SK-N-SH (cell line): ENCODE measurements at regions not wholly inside any gene's neighbourhood (a gene's known extent, or its start where the extent isn't known, plus 50 kb on each side); places are given as distances from the start of the nearest gene placed in this dataset.

Source experiments
- CTCF ChIA-PET: fragments of 300-600, 350-600 bp; formaldehyde crosslinking; extraction: SDS; loops from one replicate; lab custom pipeline; 2021; lab: Yijun Ruan, JAX
- POLR2A ChIA-PET: fragments of 350-600 bp; sonication (Branson Sonifier 250); formaldehyde crosslinking; extraction: SDS; loops from one replicate; lab custom pipeline; 2020; ENCODE audit warnings: antibody characterized with exemption, inconsistent platforms; lab: Yijun Ruan, JAX
- DNase-seq: peaks from one replicate; pipeline ENCODE4 v3.0.0; 2012
- H2AFZ ChIP-seq: fragments of 200-600 bp; sonication (generic); 2 replicates; pipeline ENCODE4 v1.8.1; 2016; ENCODE audit warnings: antibody characterized with exemption, mild to moderate bottlenecking, low read depth
- H3F3A ChIP-seq: fragments of 200-600 bp; sonication (generic); replicated peaks from 2 replicates; pipeline ENCODE3; 2016; ENCODE audit warnings: antibody characterized with exemption, mild to moderate bottlenecking; ENCODE audit not compliant: insufficient read depth
- H3K27ac ChIP-seq, 2 experiments: fragments of 200-500 bp in 1 of 2; fragments of 200-600 bp in 1 of 2; sonication (Bioruptor generic) in 1 of 2; sonication (generic), shearing (Covaris generic) in 1 of 2; 2 replicates each; pipeline versions ENCODE4 v1.5.1 to v1.6.1; 2014 to 2016; ENCODE audit warnings: low read depth in 2 of 2, inconsistent platforms in 1 of 2, low read length in 1 of 2, mild to moderate bottlenecking in 1 of 2, mixed read lengths in 1 of 2
- H3K27me3 ChIP-seq: fragments of 200-600 bp; sonication (generic), shearing (Covaris generic); 2 replicates; pipeline ENCODE4 v1.6.1; 2016; ENCODE audit warnings: mixed run types; ENCODE audit not compliant: insufficient read depth
- H3K36me3 ChIP-seq, 2 experiments: fragments of 200-500 bp in 1 of 2; fragments of 200-600 bp in 1 of 2; sonication (Bioruptor generic) in 1 of 2; sonication (generic) in 1 of 2; replicated peaks in 1 of 2; 2 replicates each; pipeline versions ENCODE3 to v1.5.1; 2014 to 2016; ENCODE audit warnings: low read length in 1 of 2, mild to moderate bottlenecking in 1 of 2; ENCODE audit not compliant: insufficient read depth in 2 of 2, control insufficient read depth in 1 of 2
- H3K4me1 ChIP-seq, 2 experiments: fragments of 200-500 bp in 1 of 2; fragments of 200-600 bp in 1 of 2; sonication (Bioruptor generic) in 1 of 2; sonication (generic), shearing (Covaris generic) in 1 of 2; 2 replicates each; pipeline versions ENCODE4 v1.5.1 to v1.6.1; 2014 to 2016; ENCODE audit warnings: low read depth in 1 of 2, low read length in 1 of 2, mixed run types in 1 of 2; ENCODE audit not compliant: insufficient read depth in 2 of 2, control insufficient read depth in 1 of 2
- H3K4me2 ChIP-seq: fragments of 200-600 bp; sonication (generic), shearing (Covaris generic); 2 replicates; pipeline ENCODE4 v1.6.1; 2017; ENCODE audit warnings: mixed run types
- H3K4me3 ChIP-seq, 2 experiments: fragments of 200-500 bp in 1 of 2; fragments of 200-600 bp in 1 of 2; sonication (Bioruptor generic) in 1 of 2; sonication (generic), shearing (Covaris generic) in 1 of 2; 2 replicates each; pipeline versions ENCODE4 v1.5.1 to v1.8.1; 2014 to 2016; ENCODE audit warnings: low read depth in 2 of 2, inconsistent platforms in 1 of 2, low read length in 1 of 2, mild to moderate bottlenecking in 1 of 2, mixed read lengths in 1 of 2, moderate library complexity in 1 of 2
- H3K79me2 ChIP-seq: fragments of 200-600 bp; sonication (generic); 2 replicates; pipeline ENCODE4 v1.8.1; 2017; ENCODE audit warnings: mild to moderate bottlenecking; ENCODE audit not compliant: insufficient read depth
- H3K9ac ChIP-seq: fragments of 200-600 bp; sonication (generic); 2 replicates; pipeline ENCODE4 v1.6.1; 2017; ENCODE audit warnings: mixed run types
- H3K9me2 ChIP-seq: fragments of 200-600 bp; sonication (generic); 2 replicates; pipeline ENCODE4 v1.6.1; 2017; ENCODE audit warnings: mixed run types
- H3K9me3 ChIP-seq: fragments of 200-600 bp; sonication (generic); 2 replicates; pipeline ENCODE4 v1.6.1; 2017; ENCODE audit warnings: mixed run types, mild to moderate bottlenecking, moderate library complexity
- H4K20me1 ChIP-seq: fragments of 200-600 bp; sonication (generic); 2 replicates; pipeline ENCODE4 v1.6.1; 2017; ENCODE audit warnings: mild to moderate bottlenecking, mixed run types; ENCODE audit not compliant: insufficient read depth
- CHD2 ChIP-seq: fragments of 150-350 bp; IDR thresholded peaks from 2 replicates; pipeline ENCODE4 v1.6.1; 2018; ENCODE audit warnings: low read length; ENCODE audit not compliant: partially characterized antibody
- FOSL2 ChIP-seq: IDR thresholded peaks from 2 replicates; pipeline ENCODE4 v1.4.0; 2012; ENCODE audit warnings: low read depth, mild to moderate bottlenecking, moderate library complexity, borderline replicate concordance
- FOXJ3 ChIP-seq: sonication (generic); formaldehyde crosslinking; IDR thresholded peaks from 2 replicates; pipeline ENCODE4 v1.5.1; 2020; ENCODE audit warnings: mild to moderate bottlenecking, missing genetic modification reagents
- GABPA ChIP-seq: IDR thresholded peaks from 2 replicates; pipeline ENCODE4 v1.4.0; 2012; ENCODE audit warnings: low read depth, mild to moderate bottlenecking
- JUND ChIP-seq: IDR thresholded peaks from 2 replicates; pipeline ENCODE4 v1.4.0; 2012
- MEF2A ChIP-seq: IDR thresholded peaks from 2 replicates; pipeline ENCODE4 v1.4.0; 2012; ENCODE audit warnings: low read depth, borderline replicate concordance
- MXI1 ChIP-seq: IDR thresholded peaks from 2 replicates; pipeline ENCODE4 v1.6.1; 2012; ENCODE audit warnings: mild to moderate bottlenecking, low read depth, low read length, improper control_type of control experiment
- POLR2AphosphoS5 ChIP-seq: IDR thresholded peaks from 2 replicates; pipeline ENCODE4 v1.6.1; 2012; ENCODE audit warnings: low read depth, low read length
- RAD21 ChIP-seq: IDR thresholded peaks from 2 replicates; pipeline ENCODE4 v1.6.1; 2012; ENCODE audit warnings: mild to moderate bottlenecking, low read length
- RCOR1 ChIP-seq: fragments of 150-350 bp; IDR thresholded peaks from 2 replicates; pipeline ENCODE4 v1.6.1; 2017; ENCODE audit warnings: antibody characterized with exemption, low read length
- REST ChIP-seq: IDR thresholded peaks from 2 replicates; pipeline ENCODE4 v1.6.1; 2012; ENCODE audit warnings: mild to moderate bottlenecking, low read depth, low read length, moderate library complexity
- RFX5 ChIP-seq: IDR thresholded peaks from 2 replicates; pipeline ENCODE4 v1.6.1; 2012; ENCODE audit warnings: mild to moderate bottlenecking, improper control_type of control experiment, low read length
- SIN3A ChIP-seq: IDR thresholded peaks from 2 replicates; pipeline ENCODE4 v1.6.1; 2012; ENCODE audit warnings: low read depth, mild to moderate bottlenecking, low read length, moderate library complexity, borderline replicate concordance
- SMC3 ChIP-seq: IDR thresholded peaks from 2 replicates; pipeline ENCODE4 v1.6.1; 2012; ENCODE audit warnings: low read depth, low read length, improper control_type of control experiment
- TCF12 ChIP-seq: IDR thresholded peaks from 2 replicates; pipeline ENCODE4 v1.4.0; 2012
- TEAD4 ChIP-seq: IDR thresholded peaks from 2 replicates; pipeline ENCODE4 v1.4.0; 2012; ENCODE audit warnings: mild to moderate bottlenecking, borderline replicate concordance; ENCODE audit not compliant: insufficient read depth
- ZBTB33 ChIP-seq: IDR thresholded peaks from 2 replicates; pipeline ENCODE4 v1.4.0; 2012; ENCODE audit warnings: low read depth, borderline replicate concordance
- WGBS: methylation state at CpG from one replicate; pipeline ENCODE4 v1.1.6; 2017; ENCODE audit warnings: low lambda C conversion rate; 5-methylcytosine and 5-hydroxymethylcytosine counted together
- TF ChIP-seq, protein P1 (sequence below): fragments of 150-350 bp; IDR thresholded peaks from 2 replicates; pipeline ENCODE4 v1.6.1; 2016; ENCODE audit warnings: mild to moderate bottlenecking, low read depth, low read length
- TF ChIP-seq, protein P2 (sequence below): IDR thresholded peaks from 2 replicates; pipeline ENCODE4 v1.4.0; 2012; ENCODE audit warnings: low read depth, borderline replicate concordance
- TF ChIP-seq, protein P3 (sequence below): fragments of 150-350 bp; IDR thresholded peaks from 2 replicates; pipeline ENCODE4 v1.6.1; 2017; ENCODE audit warnings: antibody characterized with exemption, low read length, low read depth, borderline replicate concordance

DNA sequence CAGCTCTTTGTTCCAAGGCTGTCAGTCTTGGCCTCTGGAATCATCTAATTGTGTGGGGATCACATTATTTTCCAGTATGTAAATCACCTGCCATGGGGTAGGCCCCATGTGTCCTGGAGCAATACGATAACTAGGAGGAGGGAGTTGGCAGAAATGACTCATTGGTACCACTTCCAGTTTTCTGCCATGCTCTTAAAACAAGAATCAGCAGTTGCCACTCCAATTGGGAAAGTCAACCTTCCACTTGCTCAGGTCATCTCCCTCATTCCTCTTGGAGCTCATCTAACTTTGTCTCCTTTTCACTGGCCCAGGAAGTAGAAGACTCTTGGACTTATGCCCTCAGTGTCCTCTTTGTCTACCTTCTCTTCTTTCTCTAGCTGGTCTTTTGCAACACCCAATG lies 487.0 kb downstream of the SLC4A3 start:
- Histone ChIP-seq H3K4me2 (no peak overlapping the region), H3K9ac (no peak overlapping the region), H3K9me3 (no peaks in the 10 kb centered on the region), H3K4me1 (no peaks in the 10 kb centered on the region), H4K20me1 (no peaks in the 10 kb centered on the region), H3F3A (no peaks in the 10 kb centered on the region), H3K79me2 (no peaks in the 10 kb centered on the region), H2AFZ (no peak overlapping the region), H3K4me3 (no peak overlapping the region), H3K36me3 (no peaks in the 10 kb centered on the region), H3K9me2 (no peaks in the 10 kb centered on the region), H3K27ac (no peak overlapping the region), H3K27me3 (no peaks in the 10 kb centered on the region)
- 42% methylated on average over 1 of the region's 1 CpG for WGBS
- ChIA-PET POLR2A (no interaction called here), CTCF (no interaction called here)
- no peak for DNase-seq
- TF ChIP-seq FOSL2 (no peak), MXI1 (no peak), MEF2A (no peak), JUND (no peak), TEAD4 (no peak), ZBTB33 (no peak), SMC3 (no peak), REST (no peak), GABPA (no peak), CHD2 (no peak), FOXJ3 (CRISPR knock-in tag) (no peak), POLR2AphosphoS5 (no peak), RFX5 (no peak), RCOR1 (no peak), SIN3A (no peak), TCF12 (no peak), RAD21 (no peak)
- TF ChIP-seq, protein P1, sequence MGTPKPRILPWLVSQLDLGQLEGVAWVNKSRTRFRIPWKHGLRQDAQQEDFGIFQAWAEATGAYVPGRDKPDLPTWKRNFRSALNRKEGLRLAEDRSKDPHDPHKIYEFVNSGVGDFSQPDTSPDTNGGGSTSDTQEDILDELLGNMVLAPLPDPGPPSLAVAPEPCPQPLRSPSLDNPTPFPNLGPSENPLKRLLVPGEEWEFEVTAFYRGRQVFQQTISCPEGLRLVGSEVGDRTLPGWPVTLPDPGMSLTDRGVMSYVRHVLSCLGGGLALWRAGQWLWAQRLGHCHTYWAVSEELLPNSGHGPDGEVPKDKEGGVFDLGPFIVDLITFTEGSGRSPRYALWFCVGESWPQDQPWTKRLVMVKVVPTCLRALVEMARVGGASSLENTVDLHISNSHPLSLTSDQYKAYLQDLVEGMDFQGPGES, result no peak
- TF ChIP-seq, protein P2, sequence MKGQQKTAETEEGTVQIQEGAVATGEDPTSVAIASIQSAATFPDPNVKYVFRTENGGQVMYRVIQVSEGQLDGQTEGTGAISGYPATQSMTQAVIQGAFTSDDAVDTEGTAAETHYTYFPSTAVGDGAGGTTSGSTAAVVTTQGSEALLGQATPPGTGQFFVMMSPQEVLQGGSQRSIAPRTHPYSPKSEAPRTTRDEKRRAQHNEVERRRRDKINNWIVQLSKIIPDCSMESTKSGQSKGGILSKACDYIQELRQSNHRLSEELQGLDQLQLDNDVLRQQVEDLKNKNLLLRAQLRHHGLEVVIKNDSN, result no peak
- TF ChIP-seq, protein P3, sequence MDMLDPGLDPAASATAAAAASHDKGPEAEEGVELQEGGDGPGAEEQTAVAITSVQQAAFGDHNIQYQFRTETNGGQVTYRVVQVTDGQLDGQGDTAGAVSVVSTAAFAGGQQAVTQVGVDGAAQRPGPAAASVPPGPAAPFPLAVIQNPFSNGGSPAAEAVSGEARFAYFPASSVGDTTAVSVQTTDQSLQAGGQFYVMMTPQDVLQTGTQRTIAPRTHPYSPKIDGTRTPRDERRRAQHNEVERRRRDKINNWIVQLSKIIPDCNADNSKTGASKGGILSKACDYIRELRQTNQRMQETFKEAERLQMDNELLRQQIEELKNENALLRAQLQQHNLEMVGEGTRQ, result no peak
